Activated T-helper 9 cell treated with anti-CD3 and anti-CD28 coated beads, Interleukin-2, amount 50 U/mL, for 16 hours (primary cell): ENCODE measurements at regions not wholly inside any gene's neighbourhood (a gene's known extent, or its start where the extent isn't known, plus 50 kb on each side); places are given as distances from the start of the nearest gene placed in this dataset.
"Not testable (repeated sequence)": the region's sequence is repeated elsewhere in the genome, so short reads cannot be mapped to it uniquely, and the experiment has no call there.

ENCODE experiments used
- DNase-seq: peaks from one replicate; pipeline ENCODE4 v3.0.0-alpha.2; 2020; ENCODE audit warnings: low read depth

DNA sequence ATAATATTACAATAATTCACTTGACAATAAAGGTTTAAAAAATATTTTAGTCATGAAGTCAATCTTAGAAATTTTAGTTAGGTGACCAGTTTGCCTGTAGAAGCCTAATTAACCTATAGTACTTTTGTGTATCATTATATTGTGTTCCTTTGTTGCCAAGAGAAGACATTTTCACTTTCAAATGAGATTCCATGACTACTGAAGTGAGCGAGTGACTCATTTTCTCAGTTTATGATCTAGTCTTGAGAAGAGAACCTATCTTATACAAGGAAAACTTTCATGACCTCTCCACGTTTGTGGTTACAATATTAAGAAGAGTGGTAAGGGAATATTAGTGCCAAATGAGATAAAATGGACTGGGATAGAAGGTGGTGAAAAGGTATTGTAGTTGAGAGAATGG is 423.9 kb upstream of the CHORDC1 start:
- DNase-seq: no peak

DNA sequence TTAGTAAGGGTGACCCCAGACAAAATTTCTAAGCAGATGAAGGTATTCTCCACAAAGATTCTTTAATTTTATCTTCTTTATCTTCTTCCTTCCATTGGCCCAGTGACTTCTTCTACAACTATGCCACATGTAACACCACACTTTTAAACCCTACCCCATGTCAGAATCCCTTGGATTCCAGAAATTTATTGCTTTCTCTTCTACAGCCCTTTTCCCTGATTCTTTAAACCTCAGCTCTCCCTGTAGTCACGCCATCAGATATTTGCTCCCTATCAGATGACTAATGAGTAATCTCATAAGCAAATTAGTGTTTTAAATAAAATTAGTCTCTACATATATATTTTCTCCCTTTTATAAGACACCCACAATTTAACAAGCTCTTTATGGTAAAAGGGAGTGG is 423.4 kb upstream of the CHORDC1 start:
- no peak for DNase-seq

DNA sequence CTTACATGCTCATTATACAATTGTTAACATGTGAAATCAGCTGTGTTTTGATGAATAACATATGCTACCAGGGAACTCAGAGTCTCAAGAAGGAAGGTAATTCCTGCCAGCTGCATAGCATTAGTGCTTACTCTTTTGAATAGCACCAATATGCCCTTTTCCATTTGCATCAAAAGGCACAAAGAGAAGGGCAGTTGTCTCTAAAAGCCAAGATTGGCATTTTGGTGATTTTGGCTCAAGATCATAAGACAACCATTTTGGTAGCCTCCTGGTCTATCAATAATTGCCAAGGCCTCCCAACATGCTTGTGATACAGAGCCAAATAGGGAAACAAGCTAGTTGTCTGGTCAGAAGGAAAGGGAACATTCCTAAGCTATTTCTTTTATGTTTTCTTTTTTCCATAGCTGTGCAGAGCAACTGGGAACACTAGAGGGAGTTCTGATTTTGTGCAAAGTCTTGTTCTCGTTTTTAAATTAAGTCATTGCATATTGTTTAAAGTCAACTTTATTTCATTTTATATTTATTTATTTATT is 416.7 kb upstream of the CHORDC1 start:
- no peak for DNase-seq

DNA sequence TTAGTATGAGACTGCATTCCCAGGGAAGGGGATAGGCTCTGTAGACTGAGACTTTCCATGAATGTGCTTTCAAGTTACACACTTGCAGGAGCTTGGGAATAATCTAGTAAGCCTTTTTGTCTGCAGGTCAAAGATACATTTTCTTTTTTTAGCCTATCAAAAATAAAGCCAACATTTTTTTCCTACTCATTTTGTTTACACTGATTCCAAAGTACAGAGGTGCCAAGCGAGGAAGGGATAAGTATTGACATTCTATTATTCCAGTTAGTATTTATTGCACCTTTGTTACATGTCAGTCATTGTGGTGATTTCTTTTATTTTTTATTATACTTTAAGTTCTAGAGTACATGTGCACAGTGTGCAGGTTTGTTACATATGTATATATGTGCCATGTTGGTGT is 413.0 kb upstream of the CHORDC1 start:
- DNase-seq: no peak

DNA sequence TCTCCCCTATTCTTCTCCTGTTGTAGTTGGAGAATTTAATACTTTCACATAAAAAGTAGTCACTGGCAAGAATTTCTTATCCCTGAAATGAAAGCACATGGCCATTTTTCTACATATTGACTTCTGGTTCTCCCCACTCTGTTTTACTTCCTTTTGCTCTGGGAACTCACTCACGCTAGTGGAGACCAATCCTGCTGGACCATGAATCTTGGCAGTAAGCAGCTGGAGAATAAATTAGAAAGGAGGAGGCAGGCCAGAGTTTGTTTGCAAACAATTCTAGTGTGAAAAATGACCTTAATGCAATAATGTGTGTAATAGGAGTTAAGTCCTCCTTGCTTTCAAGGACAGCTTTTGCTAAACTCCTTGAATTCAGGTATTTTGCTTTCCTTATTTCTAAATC is 412.3 kb upstream of the CHORDC1 start:
- no peak for DNase-seq

DNA sequence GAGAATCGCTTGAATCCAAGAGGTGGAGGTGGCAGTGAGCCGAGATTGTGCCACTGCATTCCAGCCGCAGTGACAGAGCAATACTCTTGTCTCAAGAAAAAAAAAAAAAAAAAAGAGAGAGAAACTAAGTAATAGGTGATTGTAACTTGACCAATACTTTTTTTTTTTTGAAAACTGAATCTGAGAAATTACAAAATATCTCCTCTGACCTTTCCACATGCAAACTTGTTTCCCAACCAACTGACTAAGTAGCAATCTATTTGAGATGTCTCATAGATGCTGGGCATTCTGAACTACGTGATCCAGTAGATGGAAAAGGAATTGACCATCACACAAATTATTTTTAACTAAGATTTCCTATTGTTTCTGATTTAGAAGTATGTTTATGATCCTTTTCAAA is 407.3 kb upstream of the CHORDC1 start:
- no peak for DNase-seq

DNA sequence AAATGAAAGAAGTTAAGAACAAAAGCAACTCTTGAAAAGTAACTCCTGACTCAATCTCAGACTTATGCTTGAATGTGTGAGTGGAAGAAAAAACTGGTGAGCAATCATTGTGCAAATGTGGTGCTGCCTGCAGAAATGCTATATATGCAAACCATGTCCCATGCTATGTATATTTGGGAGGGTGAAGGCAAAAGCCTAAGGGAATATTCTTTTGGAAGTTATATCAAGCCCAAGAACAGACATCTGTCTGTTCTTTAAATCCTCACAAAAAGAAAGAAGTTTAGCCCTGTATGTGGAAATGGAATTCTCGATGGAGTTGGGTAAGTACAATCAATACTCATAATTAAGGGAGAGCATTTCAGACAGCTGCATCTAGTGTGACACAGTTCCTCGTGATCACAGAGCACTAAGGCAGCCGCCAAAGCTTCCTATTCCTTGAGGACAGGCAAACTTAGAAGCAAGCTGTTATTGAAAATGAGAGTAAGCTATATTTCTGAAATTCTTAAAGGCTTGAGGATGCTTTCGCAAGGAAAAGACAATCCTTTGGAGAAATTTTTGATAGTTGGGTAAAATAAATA is 406.5 kb upstream of the CHORDC1 start:
- no peak for DNase-seq

DNA sequence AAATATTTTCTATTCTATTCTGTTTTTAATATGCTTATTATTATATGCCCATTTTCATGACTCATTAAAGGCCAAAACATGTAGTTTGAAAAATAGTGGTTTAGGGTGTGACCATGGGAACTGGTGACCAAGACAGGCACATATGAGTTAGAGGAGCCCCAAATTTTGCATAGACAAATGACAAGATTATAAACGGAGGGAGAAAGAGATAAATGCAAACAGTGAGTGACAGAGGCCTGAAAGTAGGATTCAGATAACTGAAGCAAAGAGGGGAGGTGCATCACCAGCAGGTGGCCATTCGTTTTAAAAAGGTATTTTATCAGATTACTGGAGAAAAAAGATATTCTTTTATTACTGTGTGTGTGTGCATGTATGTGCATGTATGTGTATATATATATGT is 391.5 kb upstream of the CHORDC1 start:
- DNase-seq: no peak

DNA sequence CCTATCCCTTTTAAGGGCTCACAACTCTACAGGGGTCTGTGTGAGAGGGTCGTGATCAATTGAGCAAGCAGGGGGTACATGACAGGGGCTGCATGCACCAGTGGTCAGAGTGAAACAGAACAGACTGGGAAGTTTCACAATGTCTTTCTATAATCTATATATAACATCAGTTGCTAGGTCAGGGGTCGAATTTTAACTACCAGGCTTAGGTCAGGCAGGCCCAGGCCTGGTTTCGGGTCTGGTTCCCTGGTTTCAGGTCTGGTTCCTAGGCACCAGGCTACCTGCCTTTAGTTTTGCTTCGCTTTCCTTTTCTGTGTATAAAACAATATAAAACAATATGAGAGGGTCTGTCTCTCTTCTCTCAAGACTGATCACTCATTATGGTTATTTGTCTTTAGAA is 390.2 kb upstream of the CHORDC1 start:
- not testable (repeated sequence) for DNase-seq

DNA sequence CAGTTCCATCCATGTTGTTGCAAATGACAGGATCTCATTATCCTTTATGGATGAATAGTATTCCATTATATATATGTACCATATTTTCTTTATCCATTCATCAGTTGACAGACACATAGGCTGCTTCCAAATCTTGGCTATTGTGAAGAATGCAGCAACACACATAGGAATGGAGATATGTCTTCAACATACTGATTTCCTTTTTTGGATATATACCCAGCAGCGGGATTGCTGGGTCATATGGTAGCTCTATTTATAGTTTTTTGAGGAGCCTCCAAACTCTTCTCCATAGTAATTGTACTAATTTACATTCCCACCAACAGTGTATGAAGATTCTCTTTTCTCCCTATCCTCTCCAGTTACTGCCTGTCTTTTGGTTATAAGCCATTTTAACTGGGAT is 383.9 kb upstream of the CHORDC1 start:
- no peak for DNase-seq

DNA sequence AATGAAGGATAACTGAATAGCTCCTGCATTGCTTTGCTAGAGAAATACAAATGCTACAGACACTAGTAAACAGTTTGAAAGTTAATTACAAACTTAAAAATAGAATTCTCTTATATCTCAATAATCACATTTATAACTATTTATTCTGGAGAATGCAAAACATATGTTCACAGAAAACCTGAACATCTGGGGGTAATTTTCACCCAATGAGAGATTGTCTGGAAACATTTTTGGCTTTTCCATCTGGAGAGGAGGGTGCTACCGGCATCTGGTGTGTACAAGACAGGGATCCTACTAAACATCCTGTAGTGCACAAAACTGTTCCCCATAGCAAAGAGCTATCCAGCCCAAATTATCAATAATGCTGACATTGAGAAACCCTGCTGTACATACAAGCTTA is 378.4 kb upstream of the CHORDC1 start:
- no peak for DNase-seq

DNA sequence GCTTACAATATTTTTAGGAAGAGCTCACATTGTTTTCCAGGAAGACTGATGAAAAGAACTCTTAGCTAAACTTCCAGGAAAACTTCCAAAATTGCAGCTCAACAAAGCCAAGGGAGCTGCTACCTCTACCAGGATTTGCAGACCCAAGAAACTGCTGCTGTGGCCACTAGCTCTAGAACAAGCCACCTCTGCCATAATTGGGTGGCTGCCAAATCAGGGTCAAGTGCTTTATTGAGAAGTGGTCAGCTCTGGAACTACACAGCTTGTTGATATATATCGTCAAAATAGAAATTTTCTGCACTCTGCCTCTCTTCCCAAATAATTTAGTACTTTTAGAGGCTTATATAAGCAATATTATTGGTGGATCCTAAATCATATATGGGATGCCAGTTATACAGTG is 371.8 kb upstream of the CHORDC1 start:
- DNase-seq: no peak

DNA sequence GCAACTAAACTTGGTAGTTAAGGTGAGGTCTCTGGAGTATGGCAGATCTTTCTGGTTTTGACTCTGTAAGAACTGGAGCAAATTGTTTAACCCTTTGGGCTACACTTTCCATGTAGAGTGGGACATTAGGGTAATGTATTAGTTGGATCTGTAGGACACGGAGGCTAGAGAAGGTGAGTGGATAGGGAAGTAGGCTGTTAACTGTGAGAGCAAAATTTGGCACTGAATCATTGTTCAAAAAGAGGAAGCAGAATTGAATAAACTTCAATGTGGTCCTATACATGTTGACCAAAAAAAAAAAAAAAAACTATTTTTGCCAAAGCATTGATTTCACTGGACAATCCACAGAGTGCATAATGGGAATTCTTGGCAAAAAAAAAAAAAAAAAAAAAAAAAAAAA is 370.2 kb upstream of the CHORDC1 start:
- DNase-seq: no peak

DNA sequence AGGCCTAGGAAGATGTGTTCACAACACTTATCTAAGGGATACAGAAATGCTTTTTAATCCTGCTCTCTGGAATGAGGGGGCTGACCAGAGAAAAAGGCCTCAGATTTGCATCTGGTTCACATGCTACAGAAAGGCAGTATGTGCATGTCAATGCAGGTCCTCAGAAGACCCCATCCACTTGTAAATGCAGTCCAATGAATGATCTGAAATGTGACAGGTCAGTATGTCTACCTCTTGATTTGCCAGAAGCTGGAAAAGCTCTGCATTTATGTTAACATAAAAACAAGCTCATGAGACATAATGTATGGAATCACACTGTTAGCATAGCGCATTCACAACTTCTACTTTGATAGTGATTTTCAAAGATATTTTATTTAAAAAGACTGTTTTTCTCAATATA is 367.4 kb upstream of the CHORDC1 start:
- no peak for DNase-seq

DNA sequence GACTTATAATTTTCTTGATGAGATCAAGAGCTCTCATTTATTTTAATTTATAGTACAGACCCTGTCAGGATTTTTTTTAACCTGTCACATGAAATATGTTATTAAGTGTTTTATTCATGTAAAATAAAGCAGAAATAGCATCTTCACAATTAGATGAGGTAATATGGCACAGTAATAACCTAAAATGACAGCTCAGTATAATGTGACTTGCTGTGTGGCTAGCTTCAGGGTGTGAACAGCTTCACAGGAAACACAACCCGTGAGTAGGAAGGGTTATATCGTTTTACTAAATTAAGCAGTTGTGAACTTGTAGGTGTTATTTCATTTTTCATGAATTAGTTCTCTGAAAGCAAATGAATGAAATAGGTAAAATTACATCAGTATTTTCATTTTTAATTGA is 366.9 kb upstream of the CHORDC1 start:
- no peak for DNase-seq

DNA sequence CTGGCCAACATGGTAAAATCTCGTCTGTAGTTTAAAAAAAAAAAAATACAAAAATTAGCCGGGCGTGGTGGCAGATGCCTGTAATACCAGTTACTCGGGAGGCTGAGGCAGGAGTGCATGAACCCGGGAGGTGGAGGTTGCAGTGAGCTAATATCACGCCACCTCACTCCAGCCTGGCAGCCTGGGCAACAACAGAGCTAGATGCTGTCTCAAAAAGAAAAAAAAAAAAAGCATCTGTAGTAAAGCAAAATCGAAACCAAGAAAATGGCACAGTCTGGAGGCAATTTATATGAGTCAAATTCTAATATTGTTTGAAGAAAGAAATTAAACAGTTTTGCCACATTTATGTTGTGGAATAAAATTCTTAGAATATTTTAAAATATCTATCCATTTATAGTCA is 365.0 kb upstream of the CHORDC1 start:
- no peak for DNase-seq

DNA sequence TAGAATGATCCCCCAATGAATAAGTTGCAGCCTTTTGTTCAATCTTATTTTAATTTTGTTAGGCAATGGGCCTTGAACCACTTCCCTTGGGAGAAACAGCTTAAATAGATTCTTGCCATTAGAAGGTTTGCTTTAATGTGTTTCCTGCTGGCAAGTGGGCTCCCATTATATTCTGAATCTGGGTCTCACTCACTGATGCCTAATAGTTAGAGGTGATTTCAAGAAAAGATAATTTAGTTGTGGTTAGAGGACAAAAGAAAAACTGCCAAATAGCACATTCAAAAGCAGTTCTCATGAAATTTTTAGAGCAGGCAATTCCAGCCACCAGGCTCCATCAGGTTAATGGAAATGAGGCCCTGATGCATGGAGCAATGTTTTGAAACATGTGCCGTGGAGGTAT is 362.6 kb upstream of the CHORDC1 start:
- DNase-seq: no peak

DNA sequence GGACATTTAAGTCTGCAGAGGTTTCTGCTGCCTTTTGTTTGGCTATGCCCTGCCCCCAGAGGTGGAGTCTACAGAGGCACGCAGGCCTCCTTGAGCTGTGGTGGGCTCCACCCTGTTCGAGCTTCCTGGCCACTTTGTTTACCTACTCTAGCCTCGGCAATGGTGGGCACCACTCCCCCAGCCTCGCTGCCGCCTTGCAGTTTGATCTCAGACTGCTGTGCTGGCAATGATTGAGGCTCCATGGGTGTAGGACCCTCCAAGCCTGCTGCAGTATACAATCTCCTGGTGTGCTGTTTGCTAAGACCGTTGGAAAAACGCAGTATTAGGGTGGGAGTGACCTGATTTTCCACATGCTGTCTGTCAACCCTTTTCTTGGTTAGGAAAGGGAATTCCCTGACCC is 360.1 kb upstream of the CHORDC1 start:
- not testable (repeated sequence) for DNase-seq

DNA sequence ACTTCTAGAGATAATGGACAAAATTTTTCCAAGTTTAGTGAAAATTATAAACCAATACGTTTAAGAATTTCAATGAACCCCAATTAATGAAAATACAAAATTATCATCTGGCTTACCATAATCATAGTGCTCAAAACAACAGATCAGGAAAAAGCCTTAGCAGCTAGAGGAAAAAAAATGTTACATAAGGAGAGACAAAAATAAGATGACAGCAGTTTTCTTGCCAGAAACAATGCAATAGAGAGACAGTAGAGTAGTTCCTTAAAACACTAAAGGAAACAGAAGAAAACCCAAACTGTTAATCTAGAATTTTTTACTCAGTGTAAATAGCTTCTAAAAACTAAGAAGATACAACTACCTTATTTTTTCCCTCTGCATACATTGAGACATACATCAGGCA is 341.7 kb upstream of the CHORDC1 start:
- no peak for DNase-seq

DNA sequence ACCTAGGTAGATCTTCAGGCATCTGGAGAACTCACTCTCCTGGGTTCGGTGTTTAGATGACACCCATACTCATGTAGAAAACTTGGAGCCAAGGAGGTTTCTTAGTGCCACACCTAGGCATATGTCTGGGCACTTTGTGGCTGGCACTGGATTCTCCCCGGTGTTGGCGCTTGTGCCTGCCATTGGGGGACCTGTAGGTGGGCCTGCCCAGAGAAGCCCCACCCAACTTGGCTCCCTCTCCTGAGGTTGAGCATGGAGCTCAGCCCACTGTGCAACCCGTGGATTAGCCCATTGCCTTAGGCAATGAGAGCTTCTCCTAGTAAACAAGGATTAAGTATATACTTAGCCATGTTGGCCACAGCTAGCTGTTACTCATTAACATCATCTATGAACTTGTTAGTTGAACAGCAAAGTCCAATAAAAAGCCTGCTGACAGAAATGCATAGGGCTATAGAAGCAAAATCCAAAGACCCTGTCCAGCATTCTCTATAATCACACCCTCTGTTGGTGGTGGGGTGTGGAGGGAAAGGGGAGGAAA is 335.5 kb upstream of the CHORDC1 start:
- no peak for DNase-seq

DNA sequence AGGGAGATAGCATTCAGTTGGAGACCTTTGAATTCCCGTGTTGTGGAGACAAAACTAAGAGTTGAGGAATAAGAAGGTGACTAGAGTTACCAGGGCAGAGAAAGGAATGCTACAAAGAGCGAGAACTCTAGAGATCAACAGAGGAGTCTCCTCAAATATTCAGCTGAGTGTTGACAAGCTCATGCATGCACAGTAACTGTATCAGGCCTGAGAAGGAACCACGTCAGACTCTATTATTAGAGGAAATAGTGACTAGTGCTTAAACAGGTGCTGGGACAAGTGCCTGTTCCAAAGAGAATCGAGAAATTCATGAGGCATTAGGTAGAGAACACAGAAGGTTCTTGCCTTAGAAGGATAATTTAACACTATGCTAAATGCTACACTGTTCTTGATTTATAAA is 333.8 kb upstream of the CHORDC1 start:
- no peak for DNase-seq

DNA sequence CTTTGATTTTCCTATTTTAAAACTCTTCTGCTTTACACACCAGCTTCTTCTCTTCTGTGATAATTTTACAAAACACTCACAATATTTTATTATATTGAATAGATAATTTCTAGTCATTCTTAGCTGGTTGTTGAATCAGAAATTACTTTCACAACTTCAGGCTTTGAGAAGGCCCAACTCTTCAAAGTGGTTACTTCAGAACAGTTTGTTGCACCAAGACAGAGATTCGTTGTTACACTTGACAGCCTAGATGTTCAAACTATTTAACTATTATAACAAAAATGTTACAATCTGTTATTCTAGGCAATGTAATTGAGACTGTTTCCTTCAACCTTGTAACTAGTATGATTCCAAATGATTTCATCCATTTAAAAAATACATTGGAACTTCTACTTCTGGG is 333.2 kb upstream of the CHORDC1 start:
- DNase-seq: no peak

DNA sequence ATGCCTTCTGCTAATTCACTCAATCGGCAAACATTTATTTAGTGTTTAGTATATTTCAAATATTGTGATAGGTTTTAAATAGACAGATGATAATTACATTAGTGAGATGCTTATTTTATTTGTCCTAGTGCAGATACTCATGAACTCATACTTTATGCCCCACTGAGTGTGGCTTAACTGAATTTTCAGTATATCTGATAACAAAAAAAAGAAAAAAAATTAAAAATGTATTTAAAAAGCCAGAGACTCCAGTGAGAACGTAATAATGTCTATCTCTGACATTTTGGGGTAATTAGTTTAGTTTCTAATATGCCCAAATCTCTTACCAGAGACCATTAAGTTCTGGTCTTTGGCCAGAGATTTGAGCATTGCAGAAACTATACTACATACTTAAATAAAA is 332.6 kb upstream of the CHORDC1 start:
- DNase-seq: no peak

DNA sequence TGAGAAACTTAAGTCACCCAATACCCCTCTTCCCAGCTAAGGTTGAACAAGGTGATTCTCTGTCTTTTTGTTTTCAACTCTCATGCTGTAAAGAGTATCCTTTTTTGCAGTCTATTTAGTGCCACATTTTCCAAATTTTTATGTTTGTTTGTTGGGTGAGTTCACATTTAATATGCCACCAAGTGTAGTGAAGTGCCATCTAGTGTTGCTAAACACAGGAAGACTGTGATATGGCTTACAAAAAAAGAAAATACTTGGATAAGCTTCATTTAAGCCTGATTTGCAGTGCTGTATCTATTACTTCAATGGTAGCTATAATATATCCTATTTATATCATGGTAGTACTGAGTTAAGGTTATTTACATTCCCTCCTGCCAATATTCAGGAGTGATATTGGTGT is 319.2 kb upstream of the CHORDC1 start:
- DNase-seq: no peak

DNA sequence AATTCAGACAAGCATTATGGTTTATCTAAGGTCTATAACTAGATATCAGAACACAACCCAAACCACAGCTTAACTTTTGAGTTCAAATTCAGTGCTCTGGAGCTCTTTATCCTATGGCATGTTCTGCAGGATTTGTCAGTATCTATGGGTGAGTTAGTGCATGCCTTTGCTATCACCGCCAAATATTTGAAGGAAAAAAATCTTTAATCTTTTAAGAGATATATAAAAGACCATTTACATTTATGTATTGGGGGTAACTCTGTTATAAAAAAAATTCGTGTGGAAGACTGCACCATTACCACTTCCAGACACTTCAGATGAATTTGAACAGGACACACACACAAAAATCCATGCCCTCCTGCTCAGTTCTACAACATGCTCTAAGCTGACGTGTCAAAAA is 313.5 kb upstream of the CHORDC1 start:
- no peak for DNase-seq
